IMR-90 (cell line): ENCODE measurements at regions not wholly inside any gene's neighbourhood (a gene's known extent, or its start where the extent isn't known, plus 50 kb on each side); places are given as distances from the start of the nearest gene placed in this dataset.
"Not testable (repeated sequence)": the region's sequence is repeated elsewhere in the genome, so short reads cannot be mapped to it uniquely, and the experiment has no call there.

Experiments
- ATAC-seq: fragments of 200-7000 bp; cut with Tn5 transposase; 2 replicates; pipeline ENCODE4 v1.9.1; 2020; ENCODE audit warnings: low read depth, mild to moderate bottlenecking, moderate library complexity
- BruUV-seq: library from RNA; stranded (reverse); fragments of 400-500 nt; replicated peaks from 2 replicates; lab custom pipeline; 2021; lab: Mats Ljungman, UMichigan
- CTCF ChIA-PET: fragments of 300-600 bp; formaldehyde crosslinking; extraction: SDS; loops from one replicate; lab custom pipeline; 2021; ENCODE audit warnings: antibody characterized with exemption; lab: Yijun Ruan, JAX
- POLR2A ChIA-PET: fragments of 300-600 bp; sonication (Branson Sonifier 250); formaldehyde crosslinking; loops from one replicate; lab custom pipeline; 2022; ENCODE audit warnings: antibody characterized with exemption; ENCODE audit not compliant: unreplicated experiment; lab: Charles Lee
- DNase-seq: peaks from one replicate; pipeline ENCODE4 v3.0.0; 2013
- H2AFZ ChIP-seq: replicated peaks from 2 replicates; pipeline ENCODE3; 2013; ENCODE audit warnings: low read length, mild to moderate bottlenecking; ENCODE audit not compliant: poor library complexity
- H2AK5ac ChIP-seq: 2 replicates; pipeline ENCODE4 v1.6.1; 2013; ENCODE audit warnings: low read depth, low read length, inconsistent platforms
- H2AK9ac ChIP-seq: replicated peaks from 2 replicates; pipeline ENCODE3; 2013; ENCODE audit warnings: mild to moderate bottlenecking, low read depth, low read length, moderate library complexity; ENCODE audit not compliant: poor library complexity
- H2BK120ac ChIP-seq: 2 replicates; pipeline ENCODE4 v1.6.1; 2013; ENCODE audit warnings: low read depth, low read length, inconsistent platforms
- H2BK15ac ChIP-seq: 3 replicates; pipeline ENCODE4 v1.6.1; 2013; ENCODE audit warnings: low read depth, low read length, inconsistent platforms
- H2BK20ac ChIP-seq: 2 replicates; pipeline ENCODE4 v1.6.1; 2013; ENCODE audit warnings: low read depth, mild to moderate bottlenecking, inconsistent platforms, low read length, moderate library complexity
- H2BK5ac ChIP-seq: 2 replicates; pipeline ENCODE4 v1.6.1; 2013; ENCODE audit warnings: mild to moderate bottlenecking, low read depth, low read length, inconsistent platforms; ENCODE audit not compliant: poor library complexity, severe bottlenecking
- H3K14ac ChIP-seq: replicated peaks from 2 replicates; pipeline ENCODE4 v1.6.1; 2013; ENCODE audit warnings: low read depth, low read length, inconsistent platforms
- H3K18ac ChIP-seq: 2 replicates; pipeline ENCODE4 v1.6.1; 2013; ENCODE audit warnings: low read depth, low read length, control low read depth
- H3K23ac ChIP-seq: 2 replicates; pipeline ENCODE4 v1.6.1; 2013; ENCODE audit warnings: low read depth, low read length, inconsistent platforms
- H3K27ac ChIP-seq: 2 replicates; pipeline ENCODE4 v1.5.1; 2013; ENCODE audit warnings: mild to moderate bottlenecking, control low read depth, low read length; ENCODE audit not compliant: insufficient read depth
- H3K27me3 ChIP-seq: 2 replicates; pipeline ENCODE4 v1.6.1; 2013; ENCODE audit warnings: low read length; ENCODE audit not compliant: control insufficient read depth, insufficient read depth
- H3K36me3 ChIP-seq: 2 replicates; pipeline ENCODE4 v1.6.1; 2013; ENCODE audit warnings: low read length, mixed read lengths; ENCODE audit not compliant: control insufficient read depth, insufficient read depth
- H3K4ac ChIP-seq: 2 replicates; pipeline ENCODE4 v1.6.1; 2013; ENCODE audit warnings: low read depth, low read length, inconsistent platforms
- H3K4me1 ChIP-seq: 2 replicates; pipeline ENCODE4 v1.6.1; 2013; ENCODE audit warnings: low read length, mixed read lengths; ENCODE audit not compliant: control insufficient read depth, insufficient read depth
- H3K4me2 ChIP-seq: 2 replicates; pipeline ENCODE4 v1.6.1; 2013; ENCODE audit warnings: low read depth, mild to moderate bottlenecking, control low read depth, low read length, moderate library complexity
- H3K4me3 ChIP-seq: 2 replicates; pipeline ENCODE4 v1.5.1; 2013; ENCODE audit warnings: low read depth, mild to moderate bottlenecking, control low read depth, low read length, moderate library complexity; ENCODE audit not compliant: insufficient read depth
- H3K56ac ChIP-seq: 2 replicates; pipeline ENCODE4 v1.6.1; 2013; ENCODE audit warnings: low read length, inconsistent platforms; ENCODE audit not compliant: insufficient read depth; ENCODE audit errors: extremely low read depth
- H3K79me1 ChIP-seq, 2 experiments: 2 replicates each; pipeline ENCODE4 v1.6.1; 2013; ENCODE audit warnings: low read length in 2 of 2, inconsistent platforms in 1 of 2, low read depth in 1 of 2
- H3K9ac ChIP-seq: 2 replicates; pipeline ENCODE4 v1.6.1; 2013; ENCODE audit warnings: low read depth, low read length, control low read depth
- H3K9me1 ChIP-seq: 2 replicates; pipeline ENCODE4 v1.6.1; 2013; ENCODE audit warnings: low read length, inconsistent platforms; ENCODE audit not compliant: insufficient read depth
- H3K9me3 ChIP-seq: 2 replicates; pipeline ENCODE4 v1.6.1; 2013; ENCODE audit warnings: low read length; ENCODE audit not compliant: control insufficient read depth, insufficient read depth
- H4K20me1 ChIP-seq: 2 replicates; pipeline ENCODE4 v1.6.1; 2013; ENCODE audit warnings: low read length, inconsistent platforms; ENCODE audit not compliant: insufficient read depth
- H4K5ac ChIP-seq: 2 replicates; pipeline ENCODE4 v1.6.1; 2013; ENCODE audit warnings: mild to moderate bottlenecking, low read depth, low read length, control low read depth
- H4K8ac ChIP-seq, 2 experiments: 2 replicates each; pipeline ENCODE4 v1.6.1; 2013; ENCODE audit warnings: low read depth in 2 of 2, low read length in 2 of 2, control low read depth in 1 of 2, inconsistent platforms in 1 of 2
- H4K91ac ChIP-seq: 2 replicates; pipeline ENCODE4 v1.6.1; 2013; ENCODE audit warnings: low read depth, low read length, inconsistent platforms; ENCODE audit not compliant: insufficient read depth
- dilution Hi-C: fragments of 300-500 bp; cut with HindIII; formaldehyde crosslinking; loops from one replicate; pipeline ENCODE4 v1.14.3; 2018; ENCODE audit warnings: low sequenced_read_pairs; ENCODE audit not compliant: unreplicated experiment
- in situ Hi-C: fragments of 300-500 bp; cut with MboI; formaldehyde crosslinking; loops from 3 replicates; pipeline ENCODE4 v1.14.3; 2019; ENCODE audit warnings: low sequenced_read_pairs, inconsistent platforms, mixed read lengths
- intact Hi-C: fragments of 100-400 bp; cut with micrococcal nuclease; formaldehyde crosslinking; loops from 2 replicates; pipeline ENCODE4 v1.10.0; 2022

GRCh38 chr3:153549686-153550085, 387.7 kb downstream of the RAP2B start:
- BruUV-seq, POLR2A ChIA-PET, H3K18ac ChIP-seq, H3K9ac ChIP-seq, ATAC-seq, H3K9me3 ChIP-seq, H3K4ac ChIP-seq, intact Hi-C loops, H2BK5ac ChIP-seq, in situ Hi-C loops, H3K79me1 ChIP-seq, DNase-seq, H3K14ac ChIP-seq, H2AK9ac ChIP-seq, H3K4me3 ChIP-seq, H2BK20ac ChIP-seq, H3K4me1 ChIP-seq, H4K20me1 ChIP-seq, H3K56ac ChIP-seq, H3K27me3 ChIP-seq, H2BK120ac ChIP-seq, H4K91ac ChIP-seq, H4K5ac ChIP-seq, H3K27ac ChIP-seq, H3K9me1 ChIP-seq, dilution Hi-C loops, H4K8ac ChIP-seq, H2AFZ ChIP-seq, H3K23ac ChIP-seq, CTCF ChIA-PET, H3K36me3 ChIP-seq, H2BK15ac ChIP-seq, H2AK5ac ChIP-seq, H3K4me2 ChIP-seq: not testable (repeated sequence)
